Endodermal cell (in vitro differentiated cells): ENCODE measurements at regions not wholly inside any gene's neighbourhood (a gene's known extent, or its start where the extent isn't known, plus 50 kb on each side); places are given as distances from the start of the nearest gene placed in this dataset.

Experiments
- DNase-seq: peaks from one replicate; pipeline ENCODE4 v3.0.0-alpha.2; 2017
- H3K27ac ChIP-seq: 2 replicates; pipeline ENCODE4 v1.5.1; 2013; ENCODE audit warnings: mild to moderate bottlenecking, low read depth, low read length, moderate library complexity
- H3K27me3 ChIP-seq: 2 replicates; pipeline ENCODE4 v1.6.1; 2013; ENCODE audit warnings: mild to moderate bottlenecking, low read length, moderate library complexity; ENCODE audit not compliant: insufficient read depth, control insufficient read depth, poor library complexity, severe bottlenecking
- H3K36me3 ChIP-seq: 2 replicates; pipeline ENCODE4 v1.7.0; 2013; ENCODE audit warnings: mild to moderate bottlenecking, low read length, moderate library complexity; ENCODE audit not compliant: control insufficient read depth, insufficient read depth
- H3K4me1 ChIP-seq: one replicate; pipeline ENCODE4 v1.7.0; 2013; ENCODE audit warnings: low read length; ENCODE audit not compliant: control insufficient read depth, insufficient read depth
- H3K4me3 ChIP-seq: 2 replicates; pipeline ENCODE4 v1.5.1; 2013; ENCODE audit warnings: mild to moderate bottlenecking, low read length, moderate library complexity
- H3K9ac ChIP-seq: 2 replicates; pipeline ENCODE4 v1.6.1; 2013; ENCODE audit warnings: mild to moderate bottlenecking, low read length, moderate library complexity; ENCODE audit not compliant: poor library complexity, severe bottlenecking; ENCODE audit errors: extremely low read depth
- H3K9me3 ChIP-seq: 2 replicates; pipeline ENCODE4 v1.6.1; 2013; ENCODE audit warnings: mild to moderate bottlenecking, low read length, moderate library complexity; ENCODE audit not compliant: control insufficient read depth
- H3K27ac Mint-ChIP-seq: 2 replicates; pipeline ENCODE4 v1.8.0; 2020; ENCODE audit warnings: mixed read lengths
- H3K27me3 Mint-ChIP-seq: 2 replicates; pipeline ENCODE4 v1.8.0; 2021; ENCODE audit warnings: mild to moderate bottlenecking, mixed read lengths; ENCODE audit not compliant: insufficient read depth
- H3K36me3 Mint-ChIP-seq: 2 replicates; pipeline ENCODE4 v1.8.0; 2020; ENCODE audit warnings: low read depth, mixed read lengths
- H3K4me1 Mint-ChIP-seq: 2 replicates; pipeline ENCODE4 v1.8.0; 2020; ENCODE audit warnings: mixed read lengths
- H3K4me3 Mint-ChIP-seq: 2 replicates; pipeline ENCODE4 v1.8.0; 2020; ENCODE audit warnings: mild to moderate bottlenecking, moderate library complexity, mixed read lengths
- H3K9me3 Mint-ChIP-seq: 2 replicates; pipeline ENCODE4 v1.8.0; 2020; ENCODE audit warnings: mild to moderate bottlenecking, mixed read lengths
- WGBS, 2 experiments: methylation state at CpG; one replicate each; pipeline versions ENCODE4 v1.1.5 to v1.1.7; 2013; ENCODE audit warnings: missing lambda C conversion rate in 2 of 2, mixed read lengths in 1 of 2; ENCODE audit not compliant: insufficient coverage in 1 of 2, insufficient read length in 1 of 2; 5-methylcytosine and 5-hydroxymethylcytosine counted together
- TF ChIP-seq, protein P1 (sequence below): fragments of 200-600 bp; sonication (generic); conservative IDR thresholded peaks from 2 replicates; pipeline ENCODE4 v1.5.0; 2021; ENCODE audit warnings: antibody characterized with exemption, mild to moderate bottlenecking

DNA sequence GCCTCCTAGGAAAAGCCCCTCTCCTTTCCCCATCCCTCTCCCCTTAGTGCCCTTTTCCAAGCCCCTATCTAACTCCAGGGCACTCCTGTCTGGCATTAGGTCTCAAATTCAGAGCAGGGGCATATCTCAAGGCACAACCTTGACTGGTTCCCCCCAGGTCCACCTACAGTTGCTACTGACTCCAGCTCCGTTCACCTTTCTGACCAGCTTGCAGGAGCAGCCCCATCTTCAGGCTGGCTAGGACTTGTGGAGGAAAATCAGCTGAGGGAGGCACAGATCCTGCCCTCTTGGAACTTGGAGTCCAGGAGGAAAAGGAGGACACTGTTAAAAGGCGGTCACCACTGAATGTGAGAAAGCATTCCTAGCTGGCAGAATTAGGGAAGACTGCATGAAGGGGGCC, 152.4 kb downstream of the ZFP36L2 start:
- 96 to 100% methylated on average over 2 of the region's 2 CpGs for WGBS, 2 experiments
- H3K27ac Mint-ChIP-seq = no peak overlapping the region
- TF ChIP-seq, protein P1, sequence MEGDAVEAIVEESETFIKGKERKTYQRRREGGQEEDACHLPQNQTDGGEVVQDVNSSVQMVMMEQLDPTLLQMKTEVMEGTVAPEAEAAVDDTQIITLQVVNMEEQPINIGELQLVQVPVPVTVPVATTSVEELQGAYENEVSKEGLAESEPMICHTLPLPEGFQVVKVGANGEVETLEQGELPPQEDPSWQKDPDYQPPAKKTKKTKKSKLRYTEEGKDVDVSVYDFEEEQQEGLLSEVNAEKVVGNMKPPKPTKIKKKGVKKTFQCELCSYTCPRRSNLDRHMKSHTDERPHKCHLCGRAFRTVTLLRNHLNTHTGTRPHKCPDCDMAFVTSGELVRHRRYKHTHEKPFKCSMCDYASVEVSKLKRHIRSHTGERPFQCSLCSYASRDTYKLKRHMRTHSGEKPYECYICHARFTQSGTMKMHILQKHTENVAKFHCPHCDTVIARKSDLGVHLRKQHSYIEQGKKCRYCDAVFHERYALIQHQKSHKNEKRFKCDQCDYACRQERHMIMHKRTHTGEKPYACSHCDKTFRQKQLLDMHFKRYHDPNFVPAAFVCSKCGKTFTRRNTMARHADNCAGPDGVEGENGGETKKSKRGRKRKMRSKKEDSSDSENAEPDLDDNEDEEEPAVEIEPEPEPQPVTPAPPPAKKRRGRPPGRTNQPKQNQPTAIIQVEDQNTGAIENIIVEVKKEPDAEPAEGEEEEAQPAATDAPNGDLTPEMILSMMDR = no peak
- no peak overlapping the region for H3K4me3 ChIP-seq
- H3K4me3 Mint-ChIP-seq = no peak overlapping the region
- no peaks in the 10 kb centered on the region for H3K36me3 Mint-ChIP-seq
- no peaks in the 10 kb centered on the region for H3K9me3 ChIP-seq
- no peaks in the 10 kb centered on the region for H3K27me3 Mint-ChIP-seq
- no peaks in the 10 kb centered on the region for H3K36me3 ChIP-seq
- no peaks in the 10 kb centered on the region for H3K4me1 ChIP-seq
- H3K27me3 ChIP-seq = no peaks in the 10 kb centered on the region
- H3K4me1 Mint-ChIP-seq = peaks cover 4% of the 10 kb centered on the region
- H3K27ac ChIP-seq = no peak overlapping the region
- no peak overlapping the region for H3K9ac ChIP-seq
- H3K9me3 Mint-ChIP-seq = no peaks in the 10 kb centered on the region
- peak; percentile 6 for DNase-seq

DNA sequence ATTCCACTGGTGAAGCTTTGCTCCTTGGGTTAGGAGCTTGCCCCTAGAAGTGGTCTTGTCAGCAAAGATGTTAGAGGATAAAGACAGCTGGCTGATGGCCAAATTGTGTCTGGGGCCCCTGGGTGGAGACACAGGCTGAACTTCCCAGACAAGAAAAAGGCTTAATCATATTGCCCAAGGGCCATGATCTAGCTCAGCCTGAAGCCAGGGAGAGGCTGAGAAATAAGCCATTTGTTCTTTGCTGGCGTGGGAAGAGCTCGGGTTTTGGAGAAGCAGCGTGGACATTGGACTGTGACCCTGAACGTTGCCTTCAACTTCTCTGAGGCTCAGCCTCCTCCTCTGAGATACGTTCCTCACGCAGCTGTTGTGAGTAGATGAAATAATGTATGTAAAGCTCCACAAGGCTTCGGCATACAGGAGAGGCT, 153.0 kb downstream of the ZFP36L2 start:
- DNase-seq = peak; percentile 13
- Histone ChIP-seq H3K4me3 (no peak overlapping the region), H3K4me1 (no peaks in the 10 kb centered on the region), H3K9ac (no peak overlapping the region), H3K36me3 (no peaks in the 10 kb centered on the region), H3K27me3 (no peaks in the 10 kb centered on the region), H3K9me3 (no peaks in the 10 kb centered on the region), H3K27ac (no peak overlapping the region)
- Mint-ChIP-seq H3K27me3 (peaks cover 6% of the 10 kb centered on the region), H3K9me3 (no peaks in the 10 kb centered on the region), H3K4me1 (peaks cover 4% of the 10 kb centered on the region), H3K36me3 (no peaks in the 10 kb centered on the region), H3K4me3 (no peak overlapping the region), H3K27ac (no peak overlapping the region)
- TF ChIP-seq, protein P1 = no peak
- 93 to 98% methylated on average over 5 to 7 of the region's 7 CpGs for WGBS, 2 experiments

DNA sequence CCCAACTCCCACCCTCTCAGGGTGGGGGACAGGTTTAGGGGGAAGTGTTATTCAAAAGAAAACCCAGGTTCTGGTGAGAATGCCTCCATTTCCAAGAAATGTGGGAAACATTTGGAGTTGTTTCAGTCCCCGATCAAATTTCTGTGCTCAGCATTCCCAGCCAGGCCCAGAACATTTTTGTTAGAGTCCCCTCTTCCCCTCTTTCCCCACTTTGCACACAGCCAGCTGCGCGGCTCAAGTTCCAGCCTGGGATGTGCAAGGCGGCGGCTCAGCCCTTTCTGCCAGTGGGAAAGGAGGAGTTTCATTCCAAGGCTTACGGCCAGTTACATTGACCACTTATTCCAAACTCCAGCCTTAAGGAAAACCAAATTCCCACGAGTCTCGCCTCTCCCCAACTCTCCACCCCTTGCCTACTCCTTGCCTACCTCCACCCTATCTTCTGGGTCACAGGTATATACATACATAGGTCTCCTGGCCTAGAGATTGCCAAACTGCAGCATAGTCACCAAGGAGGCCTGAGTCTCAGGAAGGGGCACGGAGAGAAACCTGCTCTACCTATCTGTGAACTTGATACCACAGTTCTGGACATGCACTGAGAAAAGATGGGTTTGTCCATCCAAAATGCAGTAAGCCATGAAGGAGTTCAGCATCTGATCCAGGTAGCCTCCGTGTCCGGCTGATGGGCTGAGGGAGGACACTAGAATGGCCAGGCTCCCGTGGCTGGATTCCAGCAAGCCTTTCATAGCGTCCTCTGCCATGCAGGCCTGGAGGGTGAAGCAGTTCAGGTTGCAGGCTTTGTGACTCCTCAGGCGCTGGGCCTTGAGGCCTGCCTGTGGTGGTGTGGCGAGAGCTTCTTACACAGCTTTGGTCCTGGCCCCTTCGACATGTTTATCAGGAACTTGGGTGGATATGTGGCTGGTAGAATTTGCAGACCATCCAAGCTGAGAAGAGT, 154.5 kb downstream of the ZFP36L2 start:
- Mint-ChIP-seq H3K9me3 (no peaks in the 10 kb centered on the region), H3K36me3 (no peaks in the 10 kb centered on the region), H3K27me3 (peaks cover 16% of the 10 kb centered on the region), H3K27ac (no peak overlapping the region), H3K4me3 (no peak overlapping the region), H3K4me1 (peaks cover 8% of the 10 kb centered on the region)
- no peaks in the 10 kb centered on the region for H3K27me3 ChIP-seq
- TF ChIP-seq, protein P1 = no peak
- H3K4me3 ChIP-seq = no peak overlapping the region
- no peaks in the 10 kb centered on the region for H3K4me1 ChIP-seq
- no peak for DNase-seq
- 90 to 92% methylated on average over 6 to 16 of the region's 16 CpGs for WGBS, 2 experiments
- H3K9me3 ChIP-seq = no peaks in the 10 kb centered on the region
- H3K27ac ChIP-seq = no peak overlapping the region
- no peaks in the 10 kb centered on the region for H3K36me3 ChIP-seq
- H3K9ac ChIP-seq = no peak overlapping the region
